Liver (tissue), 3 donors: ENCODE measurements at regions not wholly inside any gene's neighbourhood (a gene's known extent, or its start where the extent isn't known, plus 50 kb on each side); places are given as distances from the start of the nearest gene placed in this dataset.

Experiments
- JUND ChIP-seq, 2 donors: IDR thresholded peaks; 2 replicates each; pipeline ENCODE4 v1.6.1; 2016; ENCODE audit warnings: antibody characterized with exemption in 2 of 2
- REST ChIP-seq: IDR thresholded peaks from 2 replicates; pipeline ENCODE4 v1.6.1; 2016; ENCODE audit warnings: antibody characterized with exemption, mild to moderate bottlenecking
- TF ChIP-seq, protein P1 (sequence below): fragments of 150-350 bp; IDR thresholded peaks from 2 replicates; pipeline ENCODE4 v1.5.1; 2017; ENCODE audit warnings: improper control_type of control experiment, low read depth, low read length; ENCODE audit not compliant: missing input control
- donor health status: healthy.
- donor health status: healthy.

- TF ChIP-seq REST (no peak), JUND (IDR thresholded peaks at IDR 0.05) (no peak)
- TF ChIP-seq, protein P1, sequence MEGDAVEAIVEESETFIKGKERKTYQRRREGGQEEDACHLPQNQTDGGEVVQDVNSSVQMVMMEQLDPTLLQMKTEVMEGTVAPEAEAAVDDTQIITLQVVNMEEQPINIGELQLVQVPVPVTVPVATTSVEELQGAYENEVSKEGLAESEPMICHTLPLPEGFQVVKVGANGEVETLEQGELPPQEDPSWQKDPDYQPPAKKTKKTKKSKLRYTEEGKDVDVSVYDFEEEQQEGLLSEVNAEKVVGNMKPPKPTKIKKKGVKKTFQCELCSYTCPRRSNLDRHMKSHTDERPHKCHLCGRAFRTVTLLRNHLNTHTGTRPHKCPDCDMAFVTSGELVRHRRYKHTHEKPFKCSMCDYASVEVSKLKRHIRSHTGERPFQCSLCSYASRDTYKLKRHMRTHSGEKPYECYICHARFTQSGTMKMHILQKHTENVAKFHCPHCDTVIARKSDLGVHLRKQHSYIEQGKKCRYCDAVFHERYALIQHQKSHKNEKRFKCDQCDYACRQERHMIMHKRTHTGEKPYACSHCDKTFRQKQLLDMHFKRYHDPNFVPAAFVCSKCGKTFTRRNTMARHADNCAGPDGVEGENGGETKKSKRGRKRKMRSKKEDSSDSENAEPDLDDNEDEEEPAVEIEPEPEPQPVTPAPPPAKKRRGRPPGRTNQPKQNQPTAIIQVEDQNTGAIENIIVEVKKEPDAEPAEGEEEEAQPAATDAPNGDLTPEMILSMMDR: no peak
Observed at GRCh38 chr21:20302084-20302483, 696.1 kb upstream of the NCAM2 start.
